GM21576 (cell line): ENCODE measurements at regions not wholly inside any gene's neighbourhood (a gene's known extent, or its start where the extent isn't known, plus 50 kb on each side); places are given as distances from the start of the nearest gene placed in this dataset.

ENCODE experiments used
- ATAC-seq: cut with Tn5 transposase; IDR thresholded peaks from one replicate; pipeline ENCODE4 v1.9.1; 2021; ENCODE audit warnings: mild to moderate bottlenecking, moderate library complexity; ENCODE audit not compliant: unreplicated experiment

DNA sequence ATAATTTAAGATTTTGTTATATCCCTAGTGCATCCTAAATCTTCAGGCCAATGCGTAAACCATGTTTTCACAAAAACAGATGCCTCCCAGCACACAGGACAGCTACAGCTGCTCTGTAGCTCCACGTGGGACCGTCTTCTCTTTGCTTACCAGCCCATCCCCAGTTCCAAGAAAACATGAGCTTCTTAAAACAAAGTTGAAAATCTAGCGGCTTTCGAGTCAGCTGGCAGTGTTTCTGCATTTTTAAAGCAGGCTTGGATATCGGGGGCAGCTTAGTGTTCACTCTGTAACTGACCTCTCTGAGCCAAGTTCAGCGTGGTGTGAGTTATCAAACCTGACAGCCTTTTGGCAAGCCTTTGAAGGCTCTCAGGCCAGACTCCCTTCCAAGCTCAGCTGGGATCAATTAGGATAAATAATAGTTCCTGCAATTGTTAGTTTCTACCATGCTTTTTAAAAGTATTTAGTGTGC, 881.5 kb downstream of the LTN1 start:
- ATAC-seq, result no peak

DNA sequence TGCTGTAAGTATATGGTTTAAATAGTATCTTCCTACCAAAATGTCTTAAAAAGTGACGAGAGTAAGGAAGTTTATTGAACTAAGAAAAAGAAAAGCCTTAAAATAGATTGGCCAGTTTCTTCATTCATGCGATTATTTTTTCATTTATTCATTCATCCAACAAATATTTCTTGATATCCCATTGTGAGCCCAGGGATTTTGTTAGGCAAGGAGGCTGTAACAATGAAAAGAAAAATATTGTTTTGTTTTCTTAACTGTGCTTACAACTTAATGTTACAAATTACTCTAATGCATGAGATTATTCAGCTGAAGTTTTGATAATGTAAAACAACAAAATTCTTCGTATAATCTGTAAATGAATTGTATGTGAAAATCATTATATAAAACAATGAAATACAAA, 882.0 kb downstream of the LTN1 start:
- no peak for ATAC-seq

DNA sequence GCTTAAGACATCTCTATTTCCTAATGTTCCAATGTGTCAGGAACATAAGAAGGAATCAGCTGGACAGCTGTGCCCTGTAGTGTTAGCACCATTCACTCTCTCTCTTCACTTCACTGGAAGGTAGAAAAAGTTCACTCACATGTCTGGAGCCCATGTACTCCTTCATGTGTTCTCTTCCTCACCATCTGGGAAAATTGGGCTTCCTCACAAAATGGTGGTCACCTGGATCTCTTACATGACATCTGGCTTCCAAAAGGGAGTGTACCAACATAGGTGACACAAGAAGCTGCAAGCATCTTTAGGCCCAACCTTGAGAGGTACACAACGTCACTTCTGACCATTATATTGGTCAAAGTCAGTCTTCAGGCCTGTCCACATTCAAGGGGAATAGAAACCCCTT, 882.6 kb downstream of the LTN1 start:
- ATAC-seq, result no peak

DNA sequence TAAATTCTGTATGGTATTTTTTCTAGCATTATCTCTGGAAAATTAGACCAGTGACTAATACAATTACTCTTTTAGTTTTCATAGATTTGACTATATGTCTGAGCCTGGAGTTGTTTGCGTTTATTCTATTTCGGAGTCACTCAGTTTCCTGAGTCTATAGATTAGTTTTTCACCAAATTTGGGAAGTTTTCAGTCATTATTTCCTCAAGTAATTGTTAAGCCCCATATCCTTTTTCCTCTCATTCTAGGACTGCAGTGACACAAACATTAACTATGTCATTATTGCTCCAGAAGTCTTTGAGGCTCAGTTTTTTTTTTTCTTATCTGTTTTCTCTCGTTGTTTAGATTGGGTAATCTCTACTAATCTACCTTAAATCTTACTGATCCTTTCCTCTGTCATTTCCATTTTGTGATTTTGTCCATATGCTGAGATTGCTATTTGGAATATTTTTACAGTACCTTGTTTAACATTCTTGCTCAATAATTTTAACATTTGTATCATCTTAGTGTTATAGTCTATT, 886.2 kb downstream of the LTN1 start:
- ATAC-seq, result no peak

DNA sequence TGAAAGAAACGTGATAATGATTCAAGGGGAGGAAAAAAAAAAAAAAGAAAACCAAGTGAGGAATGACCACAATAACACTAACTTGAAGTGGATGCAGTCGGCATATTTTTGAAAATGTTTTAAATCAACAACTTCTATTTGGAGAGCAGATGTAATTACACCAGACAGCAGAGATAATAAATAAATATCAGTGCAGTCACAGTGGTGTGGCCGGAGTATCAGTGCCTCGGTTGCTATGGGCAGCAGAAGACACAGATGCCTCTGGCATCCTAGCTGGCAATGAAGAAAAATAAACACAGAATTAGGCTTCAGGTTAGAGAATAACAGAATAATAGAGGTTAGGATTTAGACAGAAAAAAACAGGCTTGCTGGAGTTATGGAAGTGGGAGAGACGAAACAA, 888.3 kb downstream of the LTN1 start:
- ATAC-seq, result no peak

DNA sequence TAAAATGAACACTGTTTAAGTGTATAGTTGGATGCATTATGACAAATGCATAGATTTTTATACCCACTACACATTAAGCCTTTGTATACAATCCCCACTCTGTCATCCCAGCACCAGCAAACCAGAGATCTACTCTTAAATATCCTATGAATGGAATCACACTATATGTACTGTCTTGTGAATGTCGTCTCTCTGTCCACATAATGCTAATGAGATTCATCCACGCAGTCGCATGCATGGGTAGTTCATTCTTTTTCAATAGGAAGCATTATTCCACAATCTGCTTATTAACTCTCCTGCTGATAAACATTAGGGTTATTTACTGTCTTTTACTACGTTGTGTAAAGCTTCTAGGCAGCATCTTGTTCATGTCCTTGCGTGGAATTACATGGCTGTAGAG, 892.3 kb downstream of the LTN1 start:
- no peak for ATAC-seq

DNA sequence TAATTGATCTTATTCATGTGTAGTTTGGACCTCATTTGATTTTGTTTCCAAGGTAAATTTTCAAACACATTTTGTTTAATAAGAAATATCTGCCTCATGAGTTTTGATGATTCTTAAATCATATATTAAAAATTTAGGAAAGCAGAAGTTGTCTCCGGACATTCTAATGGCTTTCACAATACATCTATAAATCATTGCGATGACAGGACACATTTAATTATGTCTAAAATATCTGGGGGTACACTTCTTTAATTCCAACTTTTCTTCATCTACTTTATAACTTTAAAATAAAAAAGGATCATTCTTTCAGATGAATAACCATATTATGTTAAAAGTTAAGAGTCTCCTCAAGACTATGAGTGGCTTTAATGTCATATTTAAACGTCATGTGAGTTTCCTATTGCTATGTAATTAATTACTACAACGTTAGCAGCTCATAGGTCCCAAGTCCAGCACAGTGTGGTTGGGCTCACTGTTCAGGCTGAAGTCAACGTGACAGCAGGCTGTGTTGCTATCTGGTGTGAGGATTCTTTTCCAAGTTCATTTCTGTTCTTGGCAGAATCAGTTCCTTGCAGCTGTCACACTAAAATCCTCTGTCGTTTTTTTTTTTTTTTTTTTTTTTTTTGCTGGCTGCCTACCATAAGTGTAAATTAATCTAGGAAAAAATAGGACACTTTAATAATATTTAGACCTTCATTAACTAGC, 893.5 kb downstream of the LTN1 start:
- no peak for ATAC-seq

DNA sequence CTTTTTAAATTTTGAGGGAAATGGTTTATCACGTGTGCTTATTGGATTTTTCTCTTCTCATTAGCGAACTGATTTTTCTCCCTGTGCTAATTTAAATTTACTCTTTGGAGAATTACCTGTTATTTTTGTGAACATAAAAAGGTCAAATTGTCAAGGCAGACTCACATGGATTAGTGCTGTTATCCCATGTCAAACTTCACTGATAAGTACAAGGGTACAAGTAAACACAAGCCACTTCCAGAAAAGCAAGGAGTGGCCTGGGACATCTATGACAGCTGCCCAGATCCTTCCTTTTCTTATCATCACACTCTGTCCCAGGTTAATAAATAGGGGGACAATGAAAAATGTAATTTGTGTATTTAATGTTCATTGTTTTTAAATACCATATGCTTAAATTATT, 901.2 kb downstream of the LTN1 start:
- ATAC-seq, result no peak

DNA sequence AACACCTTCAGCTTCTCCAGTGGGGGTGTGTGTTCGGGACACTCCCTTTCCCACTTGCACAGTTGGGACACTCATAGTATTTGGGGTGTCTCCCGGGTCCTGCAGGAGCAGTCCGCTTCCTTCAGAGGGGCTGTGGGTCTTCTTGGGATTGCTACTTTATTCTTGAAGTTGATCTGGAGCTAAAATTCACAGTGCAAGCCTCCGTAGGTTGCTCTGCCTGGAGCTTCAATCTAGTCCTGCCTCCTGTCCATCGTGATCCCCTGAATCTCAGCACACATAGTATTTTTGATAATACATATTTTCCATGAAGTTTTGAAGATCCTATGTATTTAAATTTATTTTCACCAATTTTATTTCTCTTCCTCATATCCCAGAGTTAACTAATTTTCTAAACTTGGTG, 902.1 kb downstream of the LTN1 start:
- ATAC-seq, result no peak

DNA sequence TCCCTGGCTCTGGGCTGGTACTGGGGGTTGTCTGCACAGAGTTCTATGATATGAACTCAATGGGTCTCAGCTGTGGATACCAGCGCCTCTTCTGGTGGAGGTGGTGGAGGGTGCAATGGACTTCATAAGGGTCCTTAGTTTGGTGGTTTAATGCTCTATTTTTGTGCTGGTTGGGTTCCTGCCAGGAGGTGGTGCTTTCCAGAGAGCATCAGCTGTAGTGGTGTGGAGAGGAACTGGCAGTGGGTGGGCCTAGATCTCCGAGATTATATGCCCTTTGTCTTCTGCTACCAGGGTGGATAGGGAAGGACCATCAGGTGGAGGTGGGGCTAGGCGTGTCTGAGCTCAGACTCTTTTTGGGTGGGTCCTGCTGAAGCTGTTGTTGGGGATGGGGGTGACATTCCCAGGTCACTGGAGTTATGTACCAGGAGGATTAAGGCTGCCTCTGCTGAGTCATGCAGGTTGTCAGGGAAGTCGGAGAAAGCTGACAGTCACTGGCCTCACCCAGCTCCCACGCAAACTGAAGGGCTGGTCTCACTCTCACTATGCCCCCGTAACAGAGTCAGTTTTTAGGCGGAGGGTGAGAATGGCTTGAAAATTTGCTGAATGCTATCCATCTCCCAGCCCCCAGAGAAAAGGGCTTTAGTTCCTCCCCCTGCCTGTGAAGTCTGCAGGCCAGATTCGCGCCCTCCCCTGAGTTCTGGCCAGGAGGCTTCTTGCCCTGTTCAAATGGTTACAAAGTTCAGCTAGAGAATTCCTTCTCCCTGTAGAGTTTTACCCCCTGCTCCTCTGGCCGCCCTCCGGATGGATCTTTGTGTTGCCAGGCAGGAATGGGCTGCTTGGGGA, 902.9 kb downstream of the LTN1 start:
- ATAC-seq, result no peak

DNA sequence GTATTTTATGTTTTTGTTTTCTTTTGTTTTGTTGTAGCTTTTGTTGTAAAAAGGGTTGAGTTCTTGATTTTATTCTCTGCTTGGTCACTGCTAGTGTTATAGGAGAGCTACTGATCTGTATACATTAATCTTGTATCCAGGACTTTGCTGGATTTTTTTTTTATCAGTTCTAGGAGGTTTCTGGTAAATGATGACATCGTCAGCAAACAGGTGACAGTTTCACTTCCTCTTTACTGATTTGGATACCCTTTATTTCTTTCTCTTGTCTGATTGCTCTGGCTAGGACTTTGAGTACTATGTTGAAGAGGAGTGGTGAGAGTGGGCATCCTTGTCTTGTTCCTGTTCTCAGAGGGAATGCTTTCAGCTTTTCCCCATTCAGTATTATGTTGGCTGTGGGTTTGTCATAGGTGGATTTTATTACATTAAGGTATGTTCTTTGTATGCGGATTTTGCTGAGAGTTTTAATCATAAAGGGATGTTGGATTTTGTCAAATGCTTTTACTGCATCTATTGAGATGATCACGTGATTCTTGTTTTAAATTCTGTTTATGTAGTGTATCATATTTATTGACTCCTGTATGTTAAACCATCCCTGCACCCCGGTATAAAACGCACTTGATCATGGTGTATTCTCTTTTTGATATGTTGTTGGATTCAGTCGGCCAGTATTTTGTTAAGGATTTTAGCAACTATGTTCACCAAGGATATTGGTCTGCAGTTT, 905.7 kb downstream of the LTN1 start:
- ATAC-seq, result no peak

DNA sequence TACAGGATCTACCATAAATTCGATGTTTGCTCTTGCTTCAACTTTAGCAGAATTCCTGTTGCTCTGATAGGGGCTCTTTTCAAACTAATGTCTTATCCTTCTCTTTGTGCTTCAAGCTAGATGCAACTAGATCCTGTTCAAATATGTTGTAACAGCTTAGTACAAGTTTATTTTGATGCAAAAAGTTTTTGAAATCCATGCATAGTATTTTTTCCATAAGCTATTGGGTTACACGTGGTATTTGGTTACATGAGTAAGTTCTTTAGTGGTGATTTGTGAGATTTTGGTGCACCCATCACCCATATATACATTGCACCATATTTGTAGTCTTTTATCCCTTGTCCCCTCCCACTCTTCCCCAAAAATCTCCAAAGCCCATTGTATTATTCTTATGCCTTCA, 907.7 kb downstream of the LTN1 start:
- no peak for ATAC-seq

DNA sequence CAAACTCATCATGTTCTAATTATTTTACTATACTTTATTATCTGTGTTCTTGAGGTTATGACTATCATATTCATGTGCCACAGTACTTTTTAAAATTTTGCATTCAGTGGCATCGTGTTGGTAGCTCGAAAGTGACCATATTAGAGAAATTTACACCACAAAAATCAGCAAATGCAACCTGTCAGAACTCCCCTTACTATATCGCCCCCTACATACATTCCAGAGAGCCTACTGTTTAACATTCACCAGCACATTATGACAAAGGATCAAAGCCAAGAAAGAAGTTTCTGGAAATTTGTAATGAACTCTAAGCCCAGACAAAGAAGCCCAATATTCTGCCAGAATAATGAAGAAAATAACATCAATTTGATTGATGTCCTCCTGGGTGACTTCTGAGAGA, 909.3 kb downstream of the LTN1 start:
- ATAC-seq, result no peak

DNA sequence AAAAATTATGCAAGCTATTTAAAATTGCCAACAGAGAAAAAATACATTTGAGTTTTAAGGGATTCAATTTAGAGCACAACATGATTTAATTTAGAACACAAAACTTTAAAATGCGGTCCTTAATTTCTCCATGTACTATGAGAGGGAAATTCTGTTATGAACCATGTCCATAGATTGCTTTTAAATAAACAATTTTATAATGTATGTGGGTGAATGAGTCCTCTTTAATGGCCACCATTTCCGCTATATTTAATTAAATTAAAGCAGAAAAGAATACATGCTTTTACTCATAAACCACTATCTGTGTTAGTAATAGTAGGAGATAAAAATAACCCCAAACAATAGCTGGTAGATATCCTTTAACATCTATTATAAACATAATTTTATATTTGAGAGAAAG, 914.6 kb downstream of the LTN1 start:
- ATAC-seq, result no peak

DNA sequence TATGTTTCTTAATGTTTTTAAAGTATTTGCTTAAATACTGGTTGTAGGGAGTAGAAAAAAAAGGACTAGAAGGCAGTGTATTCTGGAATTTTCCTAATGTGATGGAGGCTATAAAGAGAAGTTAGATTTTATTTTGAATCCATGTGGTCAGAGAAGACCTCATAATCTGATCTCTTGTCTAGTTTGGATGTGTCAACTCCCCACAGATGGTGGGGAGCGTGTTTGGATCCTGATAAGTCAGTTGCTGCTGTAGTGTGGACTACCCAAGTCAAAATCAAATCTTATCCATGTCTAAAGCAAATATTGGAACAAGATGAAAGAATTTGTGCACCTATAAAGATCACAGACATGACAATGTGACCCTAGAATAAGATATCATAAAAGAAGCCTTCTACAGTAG, 918.0 kb downstream of the LTN1 start:
- no peak for ATAC-seq

DNA sequence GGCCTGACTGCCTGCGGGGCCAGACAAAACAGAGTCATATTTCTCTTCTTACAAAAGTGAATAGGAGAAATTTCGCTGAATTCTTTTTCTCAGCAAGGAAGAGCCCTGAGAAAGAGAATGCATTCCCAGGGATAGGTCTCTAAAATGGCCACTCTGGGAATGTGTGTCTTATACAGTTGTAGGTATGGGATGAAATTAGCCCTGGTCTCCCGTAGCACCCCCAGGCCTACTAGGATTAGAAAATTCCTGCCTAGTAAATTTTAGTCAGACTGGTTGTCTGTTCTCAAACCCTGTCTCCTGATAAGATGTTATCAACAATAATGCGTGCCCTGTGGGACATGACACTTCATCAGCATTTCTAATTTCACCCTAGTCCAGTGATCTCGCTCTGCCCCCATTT, 920.1 kb downstream of the LTN1 start:
- no peak for ATAC-seq

DNA sequence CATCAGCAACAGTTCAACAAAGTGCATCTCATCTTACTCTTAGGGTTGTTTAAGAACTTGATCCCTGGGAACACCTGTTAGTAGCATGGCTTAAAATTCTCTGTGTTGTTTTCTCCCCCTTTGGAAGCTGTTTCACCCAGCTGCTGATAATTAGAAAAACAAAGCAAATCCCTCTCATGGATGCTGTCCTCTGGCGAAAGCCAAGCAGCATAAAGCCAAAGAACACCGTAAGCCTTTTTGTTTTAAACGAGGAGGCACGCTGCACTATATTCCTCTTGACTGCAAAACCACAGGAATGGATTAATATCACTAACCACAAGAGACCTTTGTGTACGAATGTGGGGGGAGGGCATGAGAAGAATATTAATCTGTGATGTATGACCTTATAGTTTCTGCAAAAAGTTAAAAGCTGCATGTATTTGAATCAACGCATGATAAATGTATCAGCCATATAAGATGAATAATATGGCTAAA, 923.2 kb downstream of the LTN1 start:
- ATAC-seq, result no peak

DNA sequence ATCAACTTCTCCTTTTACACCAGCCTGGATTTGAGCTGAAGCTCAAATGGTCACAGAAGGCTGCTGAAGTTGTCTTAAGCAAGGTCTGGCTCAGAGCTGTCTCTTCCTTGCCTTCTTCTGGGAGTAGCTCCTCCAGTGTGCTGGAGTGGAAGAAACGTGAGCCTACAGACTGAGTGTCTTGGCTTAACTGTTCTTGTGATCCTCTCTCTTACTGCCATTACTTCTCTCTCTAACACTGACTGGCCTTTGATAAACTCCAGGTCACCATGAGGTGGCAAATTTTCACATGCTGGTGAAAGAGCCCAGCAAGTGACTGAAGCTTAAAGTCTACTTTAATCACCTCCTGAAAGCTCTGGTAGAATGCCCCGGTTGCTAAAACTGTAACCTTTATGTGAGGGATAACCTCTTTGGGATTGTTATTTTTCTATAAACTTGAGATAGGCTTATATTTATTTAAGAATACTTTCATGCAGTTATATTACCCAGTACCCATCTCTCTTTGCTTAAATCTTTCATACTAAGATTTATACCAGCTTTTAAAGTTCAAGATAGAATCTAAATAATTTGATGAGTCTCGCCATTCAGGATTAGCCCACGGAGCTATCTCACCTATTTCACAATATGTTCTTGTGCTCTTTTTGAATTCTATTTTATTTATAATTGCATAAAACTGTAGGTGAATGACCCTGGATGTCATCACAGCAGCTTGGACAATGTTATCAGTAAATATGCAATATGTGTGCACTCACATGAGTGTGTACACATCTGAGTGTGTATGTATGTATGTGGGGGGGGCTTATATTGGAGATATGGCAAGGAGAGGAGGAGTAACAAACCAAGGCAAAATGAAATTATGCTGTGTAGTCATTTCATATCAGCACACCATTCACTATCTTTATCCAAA, 924.0 kb downstream of the LTN1 start:
- ATAC-seq, result no peak

DNA sequence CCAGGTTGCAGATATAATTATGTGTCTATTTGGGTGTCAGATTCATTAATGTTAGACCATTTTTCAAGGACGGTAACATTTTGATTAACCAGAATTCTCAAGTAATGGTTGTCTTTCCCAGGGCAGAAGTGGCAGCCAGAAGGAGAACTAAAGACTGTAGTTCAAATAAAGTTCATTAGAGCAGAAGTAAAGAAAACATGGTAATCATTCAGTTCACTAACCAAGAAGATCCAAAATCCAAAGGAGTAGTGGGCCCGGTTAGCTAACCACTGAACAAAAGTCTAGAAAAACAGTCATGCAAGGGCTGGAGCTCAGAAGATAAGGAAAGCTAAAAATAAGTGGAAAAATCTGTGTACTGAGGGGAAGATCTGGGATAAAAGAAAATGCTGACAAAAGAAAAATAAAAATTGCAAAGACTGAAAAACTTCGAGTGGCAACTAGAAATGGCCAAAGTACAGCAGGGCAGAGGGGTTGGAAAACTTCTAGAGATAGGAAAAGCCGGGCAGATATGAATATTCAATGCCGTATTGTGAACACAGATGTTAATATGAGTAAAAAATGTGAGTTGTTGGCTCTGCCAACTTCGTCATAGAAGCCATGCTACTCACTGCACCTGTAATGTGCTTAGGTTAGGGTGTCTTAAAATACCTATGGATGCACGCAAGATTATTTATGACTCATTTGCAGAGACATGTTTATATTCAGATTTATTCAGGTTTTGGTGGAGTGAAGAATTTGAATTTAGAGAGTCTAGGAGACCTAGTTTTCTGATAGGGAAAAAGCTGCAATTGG, 925.9 kb downstream of the LTN1 start:
- no peak for ATAC-seq

DNA sequence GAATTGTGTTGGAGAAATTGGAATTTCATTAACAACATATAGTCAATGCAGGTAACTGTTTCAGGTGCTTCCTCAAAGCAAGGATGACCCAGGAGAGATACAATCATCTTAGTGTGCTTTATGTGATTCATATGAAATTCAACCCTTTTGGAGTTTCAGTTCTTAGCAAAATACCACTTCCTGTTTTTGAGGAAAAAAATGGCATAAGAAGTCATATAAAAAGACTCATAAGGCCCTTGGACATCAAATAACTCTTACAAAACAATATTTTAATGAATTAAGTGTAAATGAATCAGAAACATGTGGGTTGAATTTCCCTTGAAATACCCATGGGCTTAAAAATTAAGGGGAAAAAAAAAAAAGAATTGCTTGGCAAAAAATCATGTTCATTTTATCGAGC, 926.6 kb downstream of the LTN1 start:
- ATAC-seq, result no peak
